Lower leg skin (tissue), 4 donors: ENCODE measurements at regions not wholly inside any gene's neighbourhood (a gene's known extent, or its start where the extent isn't known, plus 50 kb on each side); places are given as distances from the start of the nearest gene placed in this dataset.
A peak's percentile ranks its signal among the peaks of the same experiment; 100 is the strongest.

ENCODE experiments used
- DNase-seq, 2 donors: peaks; one replicate each; pipeline ENCODE4 v3.0.0-alpha.2; 2019; ENCODE audit warnings: low spot score in 2 of 2
- H3K4me3 ChIP-seq: fragments of 200-600 bp; sonication (generic); 2 replicates; pipeline ENCODE4 v1.5.1; 2017; ENCODE audit warnings: mild to moderate bottlenecking, low read depth; ENCODE audit not compliant: poor library complexity, severe bottlenecking
- CTCF ChIP-seq, 3 donors: fragments of 450-650 bp; IDR thresholded peaks; one replicate each; pipeline ENCODE4 v1.5.1; 2016; ENCODE audit warnings: antibody characterized with exemption in 3 of 3, mild to moderate bottlenecking in 3 of 3, moderate library complexity in 2 of 3
- POLR2A ChIP-seq, 2 donors: fragments of 450-650 bp; IDR thresholded peaks; one replicate each; pipeline ENCODE4 v1.6.1; 2016 to 2017; ENCODE audit warnings: antibody characterized with exemption in 2 of 2, mild to moderate bottlenecking in 1 of 2, moderate library complexity in 1 of 2
- whole genome bisulfite sequencing, 2 donors: methylation state at CpG; one replicate each; pipeline ENCODE4 v1.1.5; 2018; 5-methylcytosine and 5-hydroxymethylcytosine counted together
- intact Hi-C: fragments of 100-400 bp; cut with DNase I; formaldehyde crosslinking; loops from one replicate; pipeline ENCODE4 v1.15.0; 2023; ENCODE audit warnings: low total_unique reads

DNA sequence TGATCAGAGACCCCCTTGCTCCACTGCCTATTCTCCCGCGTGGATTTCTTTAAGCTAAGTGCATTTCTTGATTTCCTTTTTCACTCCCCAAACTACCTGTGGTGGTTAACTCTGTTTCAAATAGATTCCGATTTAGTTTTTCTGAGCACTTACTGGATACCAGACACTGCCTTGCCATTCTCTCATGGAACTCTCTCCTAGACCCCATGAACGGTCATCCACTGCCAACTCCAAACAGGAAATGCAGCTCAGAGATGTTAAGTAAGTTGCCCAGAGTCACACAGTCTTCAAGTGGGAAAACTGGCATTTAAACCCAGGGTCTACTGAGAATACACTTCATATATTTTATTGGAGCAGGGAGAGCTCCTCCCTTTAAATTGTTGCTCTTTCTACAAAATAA is 199.4 kb downstream of the MAF start:
- TF ChIP-seq CTCF (IDR thresholded peaks at IDR 0.05): no peak
- no peak for TF ChIP-seq POLR2A (IDR thresholded peaks at IDR 0.05)
- no peak overlapping the region for H3K4me3 ChIP-seq
- intact Hi-C loops: no loop called here
- no peak for DNase-seq
- 92 to 94% methylated on average over 4 of the region's 4 CpGs for WGBS, 2 donors

DNA sequence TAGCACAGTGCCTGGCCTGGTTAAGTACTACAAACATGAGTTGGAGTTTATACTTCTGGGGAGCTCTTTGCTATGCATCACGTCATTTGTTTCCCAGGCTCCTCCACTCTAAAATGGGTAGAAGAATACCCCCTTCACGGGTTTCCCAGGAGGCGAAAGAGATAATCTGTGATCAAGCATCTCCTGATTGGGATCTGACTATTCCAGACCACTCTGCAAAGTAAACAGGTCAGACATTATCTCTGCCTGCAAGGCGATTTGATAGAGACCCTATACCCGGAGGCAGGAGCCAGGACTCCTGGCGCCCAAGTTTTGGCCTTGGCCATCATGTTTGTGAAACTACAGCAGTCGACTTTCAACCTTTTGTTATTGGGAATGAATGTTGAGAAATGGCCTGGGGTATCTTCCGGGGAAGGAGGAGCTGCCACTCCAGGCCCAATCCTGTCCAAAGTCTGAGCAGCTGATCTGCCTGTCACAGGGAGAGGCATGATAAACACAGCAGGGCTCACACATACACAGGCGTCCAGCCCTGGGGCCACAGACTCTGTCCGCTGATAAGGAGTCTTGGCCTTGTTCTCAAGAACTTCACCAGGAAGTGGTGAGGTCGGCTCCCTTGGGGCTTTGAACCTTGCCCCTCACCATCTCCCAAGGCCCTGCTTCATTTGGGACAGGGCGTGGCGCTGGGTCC is 199.9 kb downstream of the MAF start:
- WGBS, 2 donors: 83 to 86% methylated on average over 13 of the region's 13 CpGs

GRCh38 chr16:79395591-79395990 is 204.9 kb downstream of the MAF start:
- intact Hi-C loops: no loop called here
- 82 to 84% methylated on average over 5 of the region's 5 CpGs for WGBS, 2 donors
- peak in 1 of 2 donors; percentile 67 for DNase-seq
- H3K4me3 ChIP-seq: no peak overlapping the region
- TF ChIP-seq CTCF (IDR thresholded peaks at IDR 0.05): no peak
- no peak for TF ChIP-seq POLR2A (IDR thresholded peaks at IDR 0.05)

More for the DNA sequence above, 199.9 kb downstream of the MAF start:
- TF ChIP-seq POLR2A (IDR thresholded peaks at IDR 0.05) (no peak), CTCF (IDR thresholded peaks at IDR 0.05) (no peak)
- DNase-seq: peak in 1 of 2 donors; percentile 36
- intact Hi-C loops: no loop called here
- no peak overlapping the region for H3K4me3 ChIP-seq

DNA sequence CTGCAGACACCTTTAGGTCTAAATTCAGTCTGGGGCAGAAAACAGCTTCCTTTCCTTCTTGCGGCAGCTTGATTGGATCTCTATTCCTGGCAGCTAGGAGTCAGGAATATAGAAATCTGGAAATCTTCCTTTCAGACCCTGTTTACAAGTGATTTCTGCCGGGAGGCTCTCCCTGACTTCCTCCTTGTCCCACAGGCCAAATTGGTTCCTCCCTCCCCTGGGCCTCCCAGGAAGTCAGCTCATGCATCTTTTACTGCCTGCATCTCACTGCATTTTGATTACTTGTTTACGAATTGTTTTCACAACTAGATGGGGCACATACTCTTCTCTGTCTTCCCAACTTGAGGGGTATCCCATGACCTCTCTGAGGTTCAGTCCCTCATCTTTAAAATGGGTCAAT is 206.3 kb downstream of the MAF start:
- intact Hi-C loops: no loop called here
- DNase-seq: peak in 1 of 2 donors; percentile 54
- TF ChIP-seq CTCF (IDR thresholded peaks at IDR 0.05) (no peak), POLR2A (IDR thresholded peaks at IDR 0.05) (no peak)
- 76 to 80% methylated on average over 3 of the region's 3 CpGs for WGBS, 2 donors
- H3K4me3 ChIP-seq: no peak overlapping the region

DNA sequence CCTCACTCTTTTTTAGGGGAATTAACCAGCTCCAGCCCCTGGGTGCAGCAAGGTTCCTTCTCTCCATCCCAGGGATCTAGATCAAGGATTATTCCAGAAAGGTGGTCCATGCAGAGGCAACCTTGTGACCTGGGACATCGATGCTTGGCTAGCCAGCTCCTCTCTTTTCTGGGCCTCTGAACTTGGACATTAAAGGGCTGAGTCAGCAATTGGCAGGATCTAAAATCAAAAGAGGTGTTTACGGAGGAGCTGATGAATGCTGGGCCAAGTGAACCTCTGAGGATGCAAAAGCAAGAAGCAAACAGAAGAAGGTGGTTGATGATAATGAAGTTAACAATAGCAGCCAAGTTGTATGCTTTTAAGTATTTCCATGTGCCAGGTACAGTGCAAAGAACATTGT is 207.0 kb downstream of the MAF start:
- intact Hi-C loops: no loop called here
- no peak for TF ChIP-seq CTCF (IDR thresholded peaks at IDR 0.05)
- TF ChIP-seq POLR2A (IDR thresholded peaks at IDR 0.05): no peak
- no peak overlapping the region for H3K4me3 ChIP-seq
- peak in 1 of 2 donors; percentile 17 for DNase-seq
- 67 to 73% methylated on average over 2 of the region's 2 CpGs for WGBS, 2 donors

GRCh38 chr16:79393127-79393526 is 207.4 kb downstream of the MAF start:
- DNase-seq: peak in 1 of 2 donors; percentile 76
- intact Hi-C loops: no loop called here
- WGBS, 2 donors: 55 to 68% methylated on average over 4 of the region's 4 CpGs
- TF ChIP-seq CTCF (IDR thresholded peaks at IDR 0.05) (no peak), POLR2A (IDR thresholded peaks at IDR 0.05) (no peak)
- H3K4me3 ChIP-seq: no peak overlapping the region
